Endothelial cell of umbilical vein (primary cell): ENCODE measurements at regions not wholly inside any gene's neighbourhood (a gene's known extent, or its start where the extent isn't known, plus 50 kb on each side); places are given as distances from the start of the nearest gene placed in this dataset.

Source experiments
- BruUV-seq: library from RNA; stranded (reverse); fragments of 400-500 nt; replicated peaks from 2 replicates; lab custom pipeline; 2021; lab: Mats Ljungman, UMichigan
- CTCF ChIA-PET: fragments of 300-600, 350-600 bp; sonication (Branson Sonifier 250); formaldehyde crosslinking; loops from one replicate; lab custom pipeline; 2021; ENCODE audit warnings: antibody characterized with exemption, inconsistent platforms; lab: Charles Lee
- POLR2A ChIA-PET: fragments of 300-600, 350-600 bp; sonication (Branson Sonifier 250); formaldehyde crosslinking; loops from one replicate; lab custom pipeline; 2021; ENCODE audit warnings: antibody characterized with exemption, inconsistent platforms; lab: Charles Lee
- DNase-seq: peaks from one replicate; pipeline ENCODE4 v3.0.0-alpha.2; 2011; ENCODE audit warnings: low read depth, low spot score
- FAIRE-seq: peaks from 2 replicates; lab custom pipeline; 2011; peaks lifted over from hg19 to GRCh38; lab: Jason Lieb, UNC
- H2AFZ ChIP-seq: 2 replicates; pipeline ENCODE4 v1.6.0; 2012; ENCODE audit warnings: low read depth, low read length, control low read depth, inconsistent platforms
- H3K27ac ChIP-seq: 2 replicates; pipeline ENCODE4 v1.5.1; 2011; ENCODE audit warnings: low read depth, mild to moderate bottlenecking, control low read depth, low read length, moderate library complexity; ENCODE audit not compliant: insufficient read depth
- H3K27me3 ChIP-seq, 2 experiments: 2 replicates each; pipeline versions ENCODE4 v1.6.0 to v1.6.1; 2011; ENCODE audit warnings: low read length in 2 of 2, mixed read lengths in 1 of 2; ENCODE audit not compliant: control insufficient read depth in 2 of 2, insufficient read depth in 2 of 2
- H3K36me3 ChIP-seq, 2 experiments: 2 replicates in 1 of 2; 3 replicates in 1 of 2; pipeline ENCODE4 v1.5.1; 2011; ENCODE audit warnings: low read length in 2 of 2, mild to moderate bottlenecking in 1 of 2, moderate library complexity in 1 of 2; ENCODE audit not compliant: control insufficient read depth in 2 of 2, insufficient read depth in 2 of 2; ENCODE audit errors: extremely low read depth in 1 of 2
- H3K4me1 ChIP-seq: 3 replicates; pipeline ENCODE4 v1.5.1; 2011; ENCODE audit warnings: mild to moderate bottlenecking, low read length; ENCODE audit not compliant: control insufficient read depth, insufficient read depth; ENCODE audit errors: extremely low read depth
- H3K4me2 ChIP-seq: 2 replicates; pipeline ENCODE4 v1.6.1; 2011; ENCODE audit warnings: low read length, control low read depth, mixed read lengths; ENCODE audit not compliant: insufficient read depth
- H3K4me3 ChIP-seq, 3 experiments: fragments of 200-600 bp in 1 of 3; sonication (generic), shearing (Covaris generic) in 1 of 3; replicated peaks in 1 of 3; 2 replicates each; pipeline ENCODE4 v1.5.1; 2011 to 2016; ENCODE audit warnings: control low read depth in 3 of 3, low read length in 3 of 3, mild to moderate bottlenecking in 2 of 3, inconsistent platforms in 1 of 3, low read depth in 1 of 3, moderate library complexity in 1 of 3; ENCODE audit not compliant: insufficient read depth in 1 of 3
- H3K79me2 ChIP-seq: 2 replicates; pipeline ENCODE4 v1.6.0; 2012; ENCODE audit warnings: low read length, inconsistent platforms; ENCODE audit not compliant: control insufficient read depth, insufficient read depth
- H3K9ac ChIP-seq: replicated peaks from 2 replicates; pipeline ENCODE3; 2011; ENCODE audit warnings: low read length, control low read depth; ENCODE audit not compliant: insufficient read depth; ENCODE audit errors: extremely low read depth
- H3K9me1 ChIP-seq: replicated peaks from 3 replicates; pipeline ENCODE4 v1.6.0; 2011; ENCODE audit warnings: mild to moderate bottlenecking, low read length; ENCODE audit not compliant: control insufficient read depth, insufficient read depth; ENCODE audit errors: extremely low read depth
- H3K9me3 ChIP-seq: replicated peaks from 2 replicates; pipeline ENCODE4 v1.5.1; 2012; ENCODE audit warnings: low read length, inconsistent platforms; ENCODE audit not compliant: control insufficient read depth, insufficient read depth
- H4K20me1 ChIP-seq: replicated peaks from 2 replicates; pipeline ENCODE3; 2011; ENCODE audit warnings: mild to moderate bottlenecking, low read length; ENCODE audit not compliant: control insufficient read depth, insufficient read depth; ENCODE audit errors: extremely low read depth
- CTCF ChIP-seq, 2 donors: IDR thresholded peaks; 1 replicate in 1 of 2; 2 replicates in 1 of 2; pipeline ENCODE4 v1.5.1; 2011; ENCODE audit warnings: low read length in 2 of 2, mild to moderate bottlenecking in 2 of 2, moderate library complexity in 2 of 2, control low read depth in 1 of 2, inconsistent platforms in 1 of 2, low read depth in 1 of 2; ENCODE audit not compliant: insufficient read depth in 1 of 2; ENCODE audit errors: extremely low read depth in 1 of 2
- EZH2 ChIP-seq: IDR thresholded peaks from 2 replicates; pipeline ENCODE4 v1.6.1; 2012; ENCODE audit warnings: borderline replicate concordance, low read depth, mild to moderate bottlenecking, moderate library complexity, low read length, inconsistent platforms; ENCODE audit not compliant: severe bottlenecking
- FOS ChIP-seq: IDR thresholded peaks from 2 replicates; pipeline ENCODE4 v1.6.1; 2011; ENCODE audit warnings: mild to moderate bottlenecking, low read length, moderate library complexity, borderline replicate concordance; ENCODE audit not compliant: insufficient read depth
- GATA2 ChIP-seq: IDR thresholded peaks from 2 replicates; pipeline ENCODE4 v1.7.0; 2011; ENCODE audit warnings: low read depth, mild to moderate bottlenecking, moderate library complexity, mixed read lengths, low read length; ENCODE audit not compliant: insufficient read length, insufficient read depth
- JUN ChIP-seq: IDR thresholded peaks from 2 replicates; pipeline ENCODE4 v1.6.1; 2011; ENCODE audit warnings: borderline replicate concordance, low read depth; ENCODE audit not compliant: insufficient read length, insufficient read depth
- MAX ChIP-seq: IDR thresholded peaks from 2 replicates; pipeline ENCODE4 v1.6.1; 2011; ENCODE audit not compliant: insufficient read depth, insufficient read length
- MYC ChIP-seq: IDR thresholded peaks from one replicate; pipeline ENCODE4 v1.6.1; 2011; ENCODE audit warnings: mild to moderate bottlenecking, low read depth, low read length
- POLR2A ChIP-seq: IDR thresholded peaks from 2 replicates; pipeline ENCODE4 v1.6.1; 2012; ENCODE audit warnings: low read depth, mild to moderate bottlenecking, control low read depth, low read length
- POLR2AphosphoS5 ChIP-seq: IDR thresholded peaks from 2 replicates; pipeline ENCODE4 v1.6.1; 2012; ENCODE audit warnings: low read depth, mild to moderate bottlenecking, control low read depth, low read length, moderate library complexity; ENCODE audit not compliant: insufficient read depth
- dilution Hi-C: fragments of 300-500 bp; cut with MboI; formaldehyde crosslinking; loops from one replicate; pipeline ENCODE4 v1.15.0; 2019; ENCODE audit warnings: low sequenced_read_pairs; ENCODE audit not compliant: extremely low pct_ligation_motif_present
- intact Hi-C: fragments of 100-400 bp; cut with micrococcal nuclease; formaldehyde crosslinking; loops from one replicate; pipeline ENCODE4 v1.10.0; 2022

- H3K27ac ChIP-seq = no peak overlapping the region
- CTCF ChIA-PET = no interaction called here
- H3K9me3 ChIP-seq = no peaks in the 10 kb centered on the region
- no peak for DNase-seq
- no peaks in the 10 kb centered on the region for H3K27me3 ChIP-seq
- H3K4me2 ChIP-seq = no peak overlapping the region
- no peaks in the 10 kb centered on the region for H4K20me1 ChIP-seq
- FAIRE-seq = no peak
- TF ChIP-seq JUN = no peak
- TF ChIP-seq GATA2 = no peak
- TF ChIP-seq POLR2AphosphoS5 = no peak
- TF ChIP-seq EZH2 = no peak
- TF ChIP-seq FOS = no peak
- TF ChIP-seq POLR2A = no peak
- TF ChIP-seq MAX = no peak
- TF ChIP-seq CTCF (IDR thresholded peaks at IDR 0.05; ENCODE audit: extremely low read depth in 1 of 2, insufficient read depth in 1 of 2, low read depth in 1 of 2, low read length in 2 of 2) = no peak
- TF ChIP-seq MYC = no peak
- no peak overlapping the region for H3K4me3 ChIP-seq
- dilution Hi-C loops (no loop called here), intact Hi-C loops (no loop called here)
- POLR2A ChIA-PET = no interaction called here
- no peaks in the 10 kb centered on the region for H3K9me1 ChIP-seq
- no peaks in the 10 kb centered on the region for H3K79me2 ChIP-seq
- H3K9ac ChIP-seq = no peak overlapping the region
- H3K36me3 ChIP-seq = no peaks in the 10 kb centered on the region
- no peaks in the 10 kb centered on the region for H3K4me1 ChIP-seq
- H2AFZ ChIP-seq = no peak overlapping the region
- BruUV-seq = no TSS peak
Measured at GRCh38 chr7:91720260-91720937, 160.1 kb downstream of the MTERF1 start.
